WERI-Rb-1 (cell line): ENCODE measurements at regions not wholly inside any gene's neighbourhood (a gene's known extent, or its start where the extent isn't known, plus 50 kb on each side); places are given as distances from the start of the nearest gene placed in this dataset.

Experiments used
- DNase-seq: peaks from one replicate; pipeline ENCODE4 v3.0.0-alpha.2; 2020
- H3K27ac ChIP-seq: fragments of 250-450 bp; sonication (Bioruptor Pico); 2 replicates; pipeline ENCODE4 v1.5.1; 2020; ENCODE audit warnings: mild to moderate bottlenecking, moderate library complexity
- H3K27me3 ChIP-seq: fragments of 250-450 bp; sonication (Bioruptor Pico); 2 replicates; pipeline ENCODE4 v1.5.1; 2021; ENCODE audit warnings: mild to moderate bottlenecking, low read depth, moderate library complexity; ENCODE audit not compliant: insufficient read depth, severe bottlenecking
- H3K36me3 ChIP-seq: fragments of 250-450 bp; sonication (Bioruptor Pico); 2 replicates; pipeline ENCODE4 v1.5.1; 2020; ENCODE audit warnings: mild to moderate bottlenecking, moderate library complexity
- H3K4me3 ChIP-seq: 2 replicates; pipeline ENCODE4 v1.5.1; 2011; ENCODE audit warnings: low read depth, mild to moderate bottlenecking, control low read depth, low read length
- H3K9me3 ChIP-seq: fragments of 250-450 bp; sonication (Bioruptor Pico); 2 replicates; pipeline ENCODE4 v1.5.1; 2021; ENCODE audit warnings: mild to moderate bottlenecking, moderate library complexity; ENCODE audit not compliant: severe bottlenecking
- TF ChIP-seq, protein P1 (sequence below): IDR thresholded peaks from 2 replicates; pipeline ENCODE4 v1.5.1; 2011; ENCODE audit warnings: low read depth, mild to moderate bottlenecking, control low read depth, inconsistent platforms, low read length

DNA sequence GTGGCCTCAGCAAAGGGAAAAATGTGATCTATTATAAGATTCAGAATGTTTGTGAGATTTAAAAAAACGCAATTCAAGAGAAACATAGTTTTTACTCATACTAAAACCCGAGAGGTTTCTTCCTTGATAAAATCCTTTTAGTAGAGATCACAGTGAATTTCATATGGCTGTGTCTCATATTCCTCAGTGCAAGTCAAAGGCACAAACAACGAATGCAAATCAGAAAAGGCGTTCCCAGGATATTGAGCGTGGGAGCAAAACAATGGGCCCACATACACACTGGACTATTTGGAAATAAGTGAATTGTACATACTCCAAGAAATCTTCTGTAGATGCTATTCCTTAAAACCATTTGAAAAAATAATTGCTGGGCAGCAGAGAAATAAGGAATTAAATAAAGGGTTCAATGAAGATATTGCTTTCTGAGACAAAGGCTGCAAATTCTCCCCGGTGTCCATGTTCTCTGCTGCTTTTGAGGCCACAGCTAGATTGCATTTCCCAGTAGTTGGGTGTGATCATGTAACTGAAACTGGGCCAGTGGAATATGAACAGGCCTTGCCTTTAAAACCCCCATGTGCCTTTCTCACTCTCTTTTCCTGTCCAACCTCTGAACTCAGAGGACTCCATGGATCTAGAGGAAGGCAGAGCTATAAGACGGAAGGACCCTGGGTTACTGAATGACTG is 144.6 kb upstream of the TBL1XR1 start:
- no peak for DNase-seq
- Histone ChIP-seq H3K9me3 (no peaks in the 10 kb centered on the region), H3K4me3 (no peak overlapping the region), H3K36me3 (no peaks in the 10 kb centered on the region), H3K27me3 (no peaks in the 10 kb centered on the region), H3K27ac (no peak overlapping the region)
- TF ChIP-seq, protein P1, sequence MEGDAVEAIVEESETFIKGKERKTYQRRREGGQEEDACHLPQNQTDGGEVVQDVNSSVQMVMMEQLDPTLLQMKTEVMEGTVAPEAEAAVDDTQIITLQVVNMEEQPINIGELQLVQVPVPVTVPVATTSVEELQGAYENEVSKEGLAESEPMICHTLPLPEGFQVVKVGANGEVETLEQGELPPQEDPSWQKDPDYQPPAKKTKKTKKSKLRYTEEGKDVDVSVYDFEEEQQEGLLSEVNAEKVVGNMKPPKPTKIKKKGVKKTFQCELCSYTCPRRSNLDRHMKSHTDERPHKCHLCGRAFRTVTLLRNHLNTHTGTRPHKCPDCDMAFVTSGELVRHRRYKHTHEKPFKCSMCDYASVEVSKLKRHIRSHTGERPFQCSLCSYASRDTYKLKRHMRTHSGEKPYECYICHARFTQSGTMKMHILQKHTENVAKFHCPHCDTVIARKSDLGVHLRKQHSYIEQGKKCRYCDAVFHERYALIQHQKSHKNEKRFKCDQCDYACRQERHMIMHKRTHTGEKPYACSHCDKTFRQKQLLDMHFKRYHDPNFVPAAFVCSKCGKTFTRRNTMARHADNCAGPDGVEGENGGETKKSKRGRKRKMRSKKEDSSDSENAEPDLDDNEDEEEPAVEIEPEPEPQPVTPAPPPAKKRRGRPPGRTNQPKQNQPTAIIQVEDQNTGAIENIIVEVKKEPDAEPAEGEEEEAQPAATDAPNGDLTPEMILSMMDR = no peak

DNA sequence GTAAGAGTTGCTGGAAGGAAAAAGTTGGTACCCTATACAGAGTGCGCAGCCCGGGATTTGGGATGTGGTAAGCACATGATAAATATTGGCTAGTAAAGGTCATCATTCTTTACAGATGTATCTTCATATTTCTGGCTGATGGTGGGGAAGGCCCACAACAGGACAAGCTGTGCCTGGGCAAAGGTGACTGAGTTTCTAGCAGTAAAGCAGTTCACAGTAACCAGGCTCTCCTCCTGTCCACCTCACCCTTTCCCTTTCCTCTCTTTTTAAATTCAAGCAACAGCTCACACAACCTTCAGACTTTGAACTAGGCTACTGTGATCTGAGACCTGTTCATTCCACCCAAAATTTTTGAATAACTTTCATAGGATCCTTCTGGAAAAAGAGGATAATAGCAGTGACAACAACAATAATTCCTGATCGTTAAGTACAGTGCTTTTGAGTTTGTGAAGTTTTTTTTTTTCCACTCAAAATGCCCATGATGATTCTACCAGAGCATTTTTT is 145.9 kb upstream of the TBL1XR1 start:
- Histone ChIP-seq H3K36me3 (no peaks in the 10 kb centered on the region), H3K4me3 (no peak overlapping the region), H3K9me3 (no peaks in the 10 kb centered on the region), H3K27me3 (no peaks in the 10 kb centered on the region), H3K27ac (no peak overlapping the region)
- TF ChIP-seq, protein P1 = no peak
- no peak for DNase-seq

DNA sequence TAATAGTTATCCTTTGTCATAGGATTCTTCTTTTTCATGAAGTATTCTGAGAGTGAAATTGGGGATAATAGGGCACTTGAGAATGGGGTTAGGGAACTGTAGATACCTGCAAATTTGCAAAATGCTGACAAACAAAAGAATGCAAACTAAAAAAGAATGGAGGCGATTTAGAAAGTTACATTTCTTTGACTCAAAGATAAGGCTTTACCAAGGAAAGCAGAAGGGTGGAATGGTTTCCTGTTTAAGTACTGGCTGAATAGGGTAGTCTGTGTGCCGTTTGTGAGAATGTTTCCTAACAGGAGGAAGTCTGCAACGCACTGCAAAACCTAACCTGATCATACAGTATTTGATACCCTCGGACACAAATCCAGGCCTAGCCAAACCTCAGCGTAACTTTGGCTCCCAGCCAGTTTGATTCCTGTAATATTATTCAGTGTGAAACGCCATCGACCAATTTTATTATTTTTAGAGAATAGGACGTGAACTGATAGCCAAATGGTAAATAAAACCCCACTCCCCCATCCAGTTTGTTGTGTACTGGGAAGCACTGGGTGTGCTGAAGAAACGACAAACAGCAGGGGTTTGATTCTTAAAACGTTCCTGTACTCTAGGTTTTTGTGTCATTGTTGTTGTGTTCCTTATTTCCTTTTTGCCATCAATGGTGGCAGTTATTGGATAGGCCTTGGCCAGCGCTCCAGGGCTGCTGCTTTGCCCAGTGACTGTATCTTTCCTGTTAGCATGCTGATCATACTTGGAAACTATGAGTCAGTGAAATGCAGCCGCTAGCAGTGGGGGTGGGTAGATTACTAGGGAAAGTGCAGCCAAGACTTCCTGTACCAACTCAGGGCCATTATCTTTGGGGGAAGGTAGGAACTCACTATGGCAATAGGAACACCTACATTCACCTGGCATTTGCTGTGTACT is 148.0 kb upstream of the TBL1XR1 start:
- Histone ChIP-seq H3K9me3 (no peaks in the 10 kb centered on the region), H3K27ac (peak overlapping the region; percentile 49), H3K36me3 (no peaks in the 10 kb centered on the region), H3K27me3 (no peaks in the 10 kb centered on the region), H3K4me3 (no peak overlapping the region)
- DNase-seq = peak; percentile 58
- TF ChIP-seq, protein P1 = no peak

DNA sequence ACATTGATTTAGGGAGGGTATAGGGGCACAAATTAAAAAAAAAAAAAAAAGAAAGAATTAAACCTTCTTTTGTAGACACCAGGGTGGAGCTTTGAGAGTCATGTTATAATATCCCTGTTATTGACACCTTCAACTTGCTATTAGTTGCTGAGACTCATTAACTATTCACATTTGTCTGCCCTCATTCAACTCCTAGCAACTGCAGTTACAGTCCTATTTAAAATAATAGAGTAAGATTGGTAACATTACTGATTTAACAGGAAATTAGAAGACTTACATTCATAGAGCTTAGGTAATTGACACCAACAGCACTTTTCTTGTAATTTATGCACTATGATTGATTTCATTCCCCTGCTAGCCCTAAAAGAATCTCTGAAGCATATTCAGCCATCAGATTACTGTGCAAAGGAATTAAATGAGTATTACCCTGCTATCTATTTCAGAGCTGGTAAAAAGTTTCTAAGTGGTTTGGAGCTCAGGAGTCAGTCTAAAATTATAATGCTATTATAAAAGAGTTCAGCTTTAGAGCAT is 148.8 kb upstream of the TBL1XR1 start:
- Histone ChIP-seq H3K9me3 (no peaks in the 10 kb centered on the region), H3K36me3 (no peaks in the 10 kb centered on the region), H3K27ac (no peak overlapping the region), H3K4me3 (no peak overlapping the region), H3K27me3 (no peaks in the 10 kb centered on the region)
- no peak for DNase-seq
- TF ChIP-seq, protein P1 = no peak

DNA sequence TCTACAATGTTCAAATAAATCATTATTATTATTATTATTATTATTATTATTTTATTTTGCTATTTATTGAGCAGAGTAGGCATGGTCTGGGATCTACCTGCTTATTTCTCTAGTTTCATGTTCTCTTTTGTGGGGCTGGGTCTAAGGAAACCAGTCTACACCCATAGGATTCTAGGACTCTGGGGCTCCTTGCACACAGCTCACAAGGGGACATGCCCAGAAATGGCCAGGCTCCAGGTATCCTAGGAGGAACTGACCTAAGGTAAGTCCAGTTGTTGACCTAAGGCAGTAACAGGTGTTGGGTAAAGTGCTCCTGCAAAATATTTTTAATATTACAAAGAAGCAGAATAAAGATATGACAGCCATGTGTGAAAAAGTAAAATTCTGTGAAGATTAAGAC is 149.6 kb upstream of the TBL1XR1 start:
- no peaks in the 10 kb centered on the region for H3K9me3 ChIP-seq
- TF ChIP-seq, protein P1 = no peak
- H3K4me3 ChIP-seq = no peak overlapping the region
- H3K27ac ChIP-seq = no peak overlapping the region
- no peaks in the 10 kb centered on the region for H3K27me3 ChIP-seq
- no peak for DNase-seq
- no peaks in the 10 kb centered on the region for H3K36me3 ChIP-seq
